ENCODE measurements at regions not wholly inside any gene's neighbourhood (a gene's known extent, or its start where the extent isn't known, plus 50 kb on each side); places are given as distances from the start of the nearest gene placed in this dataset.

DNA sequence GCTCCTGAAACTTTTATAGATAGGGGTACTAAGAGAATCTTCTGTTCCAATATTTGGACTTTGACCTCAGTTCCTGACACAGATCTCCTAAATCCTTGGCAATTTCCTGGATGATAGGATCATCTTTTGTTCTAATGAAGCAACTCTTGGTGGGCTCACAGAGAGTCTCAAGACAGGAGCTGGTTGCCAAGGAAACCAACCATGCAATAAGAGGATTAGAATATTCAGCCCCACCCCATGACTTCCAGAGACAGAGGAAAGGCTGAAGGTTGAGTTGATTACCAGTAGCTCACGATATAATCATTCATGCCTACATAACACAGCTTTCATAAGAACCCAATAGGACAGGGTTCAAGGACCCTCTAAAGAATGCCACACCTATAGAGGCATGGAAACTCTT, 2050.2 kb upstream of the CDH6 start:
- TF ChIP-seq, protein P1, sequence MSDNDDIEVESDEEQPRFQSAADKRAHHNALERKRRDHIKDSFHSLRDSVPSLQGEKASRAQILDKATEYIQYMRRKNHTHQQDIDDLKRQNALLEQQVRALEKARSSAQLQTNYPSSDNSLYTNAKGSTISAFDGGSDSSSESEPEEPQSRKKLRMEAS (IDR thresholded peaks at IDR 0.05; ENCODE audit: low read depth): no peak
- no peak for TF ChIP-seq POLR2AphosphoS5 (IDR thresholded peaks at IDR 0.05; ENCODE audit: low read depth, low read length)
- no peak for TF ChIP-seq REST (IDR thresholded peaks at IDR 0.05; ENCODE audit: low read depth, low read length)
- TF ChIP-seq, protein P2, sequence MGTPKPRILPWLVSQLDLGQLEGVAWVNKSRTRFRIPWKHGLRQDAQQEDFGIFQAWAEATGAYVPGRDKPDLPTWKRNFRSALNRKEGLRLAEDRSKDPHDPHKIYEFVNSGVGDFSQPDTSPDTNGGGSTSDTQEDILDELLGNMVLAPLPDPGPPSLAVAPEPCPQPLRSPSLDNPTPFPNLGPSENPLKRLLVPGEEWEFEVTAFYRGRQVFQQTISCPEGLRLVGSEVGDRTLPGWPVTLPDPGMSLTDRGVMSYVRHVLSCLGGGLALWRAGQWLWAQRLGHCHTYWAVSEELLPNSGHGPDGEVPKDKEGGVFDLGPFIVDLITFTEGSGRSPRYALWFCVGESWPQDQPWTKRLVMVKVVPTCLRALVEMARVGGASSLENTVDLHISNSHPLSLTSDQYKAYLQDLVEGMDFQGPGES (IDR thresholded peaks at IDR 0.05; ENCODE audit: low read depth, low read length): no peak
- no peak for TF ChIP-seq EP300 (IDR thresholded peaks at IDR 0.05; ENCODE audit: borderline replicate concordance in 1 of 2, low read depth in 1 of 2, low read length in 1 of 2)
- TF ChIP-seq FOXJ3 (CRISPR knock-in tag; IDR thresholded peaks at IDR 0.05): no peak
- no peak for TF ChIP-seq ZBTB33 (IDR thresholded peaks at IDR 0.05; ENCODE audit: borderline replicate concordance, low read depth)
- no peak for TF ChIP-seq RXRA (IDR thresholded peaks at IDR 0.05; ENCODE audit: borderline replicate concordance, low read depth)
- TF ChIP-seq, protein P3, sequence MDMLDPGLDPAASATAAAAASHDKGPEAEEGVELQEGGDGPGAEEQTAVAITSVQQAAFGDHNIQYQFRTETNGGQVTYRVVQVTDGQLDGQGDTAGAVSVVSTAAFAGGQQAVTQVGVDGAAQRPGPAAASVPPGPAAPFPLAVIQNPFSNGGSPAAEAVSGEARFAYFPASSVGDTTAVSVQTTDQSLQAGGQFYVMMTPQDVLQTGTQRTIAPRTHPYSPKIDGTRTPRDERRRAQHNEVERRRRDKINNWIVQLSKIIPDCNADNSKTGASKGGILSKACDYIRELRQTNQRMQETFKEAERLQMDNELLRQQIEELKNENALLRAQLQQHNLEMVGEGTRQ (IDR thresholded peaks at IDR 0.05; ENCODE audit: borderline replicate concordance, low read depth, low read length): no peak
- TF ChIP-seq MEF2A (IDR thresholded peaks at IDR 0.05; ENCODE audit: borderline replicate concordance, low read depth): no peak
- no peak for TF ChIP-seq SMC3 (IDR thresholded peaks at IDR 0.05; ENCODE audit: low read depth, low read length)
- TF ChIP-seq FOXM1 (IDR thresholded peaks at IDR 0.05; ENCODE audit: low read depth): no peak
- TF ChIP-seq TAF1 (IDR thresholded peaks at IDR 0.05; ENCODE audit: borderline replicate concordance, low read depth, low read length): no peak
- no peaks in the 10 kb centered on the region for H3K4me1 ChIP-seq (ENCODE audit: control insufficient read depth in 1 of 2, insufficient read depth in 2 of 2, low read depth in 1 of 2, low read length in 1 of 2)
- POLR2A ChIA-PET: no interaction called here
- CTCF ChIA-PET: interaction anchor here (1.0 kb wide), 1 partner anchor 29 kb away, joined by 3 read pairs; no protein-coding TSS in a partner anchor
- H3K9ac ChIP-seq: no peak overlapping the region
- WGBS (ENCODE audit: low lambda C conversion rate): 11% methylated on average over 1 of the region's 1 CpG
- H4K20me1 ChIP-seq (ENCODE audit: insufficient read depth): no peaks in the 10 kb centered on the region
- no peak overlapping the region for H3K4me2 ChIP-seq
- H3K27me3 ChIP-seq (ENCODE audit: insufficient read depth): no peaks in the 10 kb centered on the region
- no peaks in the 10 kb centered on the region for H3K79me2 ChIP-seq (ENCODE audit: insufficient read depth)
- no peaks in the 10 kb centered on the region; the same call in 1 of the 2 replicates for H3K9me2 ChIP-seq
- DNase-seq: no peak
- no peaks in the 10 kb centered on the region for H3F3A ChIP-seq (replicated peaks; ENCODE audit: insufficient read depth)
- no peak overlapping the region for H3K4me3 ChIP-seq (ENCODE audit: low read depth in 2 of 2, low read length in 1 of 2)
- no peak overlapping the region for H3K27ac ChIP-seq (ENCODE audit: low read depth in 2 of 2, low read length in 1 of 2)
- H3K9me3 ChIP-seq: no peaks in the 10 kb centered on the region
- no peaks in the 10 kb centered on the region for H3K36me3 ChIP-seq (replicated peaks in 1 of 2; ENCODE audit: control insufficient read depth in 1 of 2, insufficient read depth in 2 of 2, low read length in 1 of 2)
- no peak overlapping the region for H2AFZ ChIP-seq (ENCODE audit: low read depth)

Data from SK-N-SH (cell line).